ENCODE measurements at regions not wholly inside any gene's neighbourhood (a gene's known extent, or its start where the extent isn't known, plus 50 kb on each side); places are given as distances from the start of the nearest gene placed in this dataset.

DNA sequence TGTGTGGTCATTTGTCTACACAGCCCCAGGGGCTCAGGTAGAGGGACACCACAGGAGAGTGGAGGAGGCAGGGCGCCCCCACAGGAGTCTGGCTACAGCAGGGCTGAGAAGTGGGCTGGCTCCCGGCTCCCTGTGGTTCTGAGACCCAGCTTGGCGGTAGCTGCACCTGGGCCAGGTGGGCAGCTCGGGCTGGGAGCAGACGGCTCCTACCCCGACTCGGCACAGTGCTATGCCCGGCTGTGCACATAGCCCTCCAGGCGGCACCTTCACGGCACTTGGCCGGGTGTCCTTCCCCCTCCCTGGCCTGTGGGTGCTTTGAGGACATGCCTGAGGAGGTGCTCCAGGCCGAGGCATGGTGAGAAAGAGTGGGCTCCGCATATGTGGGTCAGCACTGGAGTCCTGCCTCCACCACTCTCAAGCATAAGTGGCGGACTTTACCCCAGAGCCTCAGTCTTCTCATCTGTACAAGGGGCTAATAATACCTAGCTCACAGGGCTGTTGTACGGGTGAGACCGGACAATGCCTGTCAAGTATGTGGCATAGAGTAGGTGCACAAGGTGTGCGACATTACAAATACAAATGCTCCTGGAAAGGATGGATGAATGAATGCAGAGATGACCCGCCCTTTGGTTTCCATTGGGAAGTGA lies 50.1 kb upstream of the JPH3 start:
- intact Hi-C loops (cut with DNase I) = no loop called here
- 80 to 99% methylated on average over 6 to 10 of the region's 18 CpGs for WGBS, 2 donors

GRCh38 chr16:87551487-87551886 lies 50.8 kb upstream of the JPH3 start:
- intact Hi-C loops (cut with DNase I) = no loop called here
- Histone ChIP-seq H3K9me3 (no peaks in the 10 kb centered on the region), H3K27ac (no peak overlapping the region), H3K36me3 (no peaks in the 10 kb centered on the region), H3K4me1 (no peaks in the 10 kb centered on the region), H3K4me3 (replicated peaks in 1 of 3) (no peak overlapping the region), H3K27me3 (no peaks in the 10 kb centered on the region)
- no peak for DNase-seq
- TF ChIP-seq, protein P1, sequence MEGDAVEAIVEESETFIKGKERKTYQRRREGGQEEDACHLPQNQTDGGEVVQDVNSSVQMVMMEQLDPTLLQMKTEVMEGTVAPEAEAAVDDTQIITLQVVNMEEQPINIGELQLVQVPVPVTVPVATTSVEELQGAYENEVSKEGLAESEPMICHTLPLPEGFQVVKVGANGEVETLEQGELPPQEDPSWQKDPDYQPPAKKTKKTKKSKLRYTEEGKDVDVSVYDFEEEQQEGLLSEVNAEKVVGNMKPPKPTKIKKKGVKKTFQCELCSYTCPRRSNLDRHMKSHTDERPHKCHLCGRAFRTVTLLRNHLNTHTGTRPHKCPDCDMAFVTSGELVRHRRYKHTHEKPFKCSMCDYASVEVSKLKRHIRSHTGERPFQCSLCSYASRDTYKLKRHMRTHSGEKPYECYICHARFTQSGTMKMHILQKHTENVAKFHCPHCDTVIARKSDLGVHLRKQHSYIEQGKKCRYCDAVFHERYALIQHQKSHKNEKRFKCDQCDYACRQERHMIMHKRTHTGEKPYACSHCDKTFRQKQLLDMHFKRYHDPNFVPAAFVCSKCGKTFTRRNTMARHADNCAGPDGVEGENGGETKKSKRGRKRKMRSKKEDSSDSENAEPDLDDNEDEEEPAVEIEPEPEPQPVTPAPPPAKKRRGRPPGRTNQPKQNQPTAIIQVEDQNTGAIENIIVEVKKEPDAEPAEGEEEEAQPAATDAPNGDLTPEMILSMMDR (IDR thresholded peaks at IDR 0.05) = no peak
- TF ChIP-seq POLR2A (IDR thresholded peaks at IDR 0.05) = no peak
- WGBS, 2 donors = 80 to 85% methylated on average over 5 of the region's 5 CpGs

More for the DNA sequence above, 50.1 kb upstream of the JPH3 start:
- Histone ChIP-seq H3K4me3 (replicated peaks in 1 of 3) (no peak overlapping the region), H3K27ac (no peak overlapping the region), H3K9me3 (no peaks in the 10 kb centered on the region), H3K27me3 (no peaks in the 10 kb centered on the region), H3K4me1 (peaks cover 0 to 4% of the 10 kb centered on the region in 2 donors), H3K36me3 (no peaks in the 10 kb centered on the region)
- no peak for DNase-seq
- TF ChIP-seq, protein P1 (IDR thresholded peaks at IDR 0.05) = no peak
- TF ChIP-seq POLR2A (IDR thresholded peaks at IDR 0.05) = no peak

DNA sequence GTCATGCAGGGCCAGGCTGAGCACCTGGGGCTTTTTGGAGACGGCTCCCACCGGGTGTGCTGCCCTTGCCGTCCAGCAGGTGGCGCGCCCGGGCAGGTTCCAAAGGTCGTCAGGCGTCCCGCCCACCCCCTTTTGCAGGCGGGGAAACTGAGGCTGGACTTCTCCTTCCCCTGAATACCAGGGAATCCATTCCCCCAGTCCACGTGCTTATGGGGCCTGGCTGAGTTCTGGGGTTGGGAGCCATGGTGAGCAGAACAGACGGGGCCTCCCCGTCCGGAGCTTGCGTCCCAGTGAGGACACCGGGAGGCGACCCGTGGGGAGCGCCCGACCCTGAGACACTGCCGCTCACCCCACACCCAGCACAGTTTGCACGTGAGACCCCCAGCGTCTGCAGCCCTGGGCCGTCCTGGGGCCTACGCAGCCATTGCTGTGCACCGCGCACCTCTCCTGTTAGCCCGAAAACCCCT lies 51.8 kb upstream of the JPH3 start:
- H3K4me1 ChIP-seq = no peaks in the 10 kb centered on the region
- no peak overlapping the region for H3K4me3 ChIP-seq (replicated peaks in 1 of 3)
- H3K36me3 ChIP-seq = no peaks in the 10 kb centered on the region
- intact Hi-C loops (cut with DNase I) = no loop called here
- H3K27ac ChIP-seq = no peak overlapping the region
- no peaks in the 10 kb centered on the region for H3K9me3 ChIP-seq
- 6 to 48% methylated on average over 7 to 17 of the region's 28 CpGs for WGBS, 2 donors
- H3K27me3 ChIP-seq = no peaks in the 10 kb centered on the region
- peak; percentile 43 to 45 for DNase-seq
- TF ChIP-seq, protein P1 (IDR thresholded peaks at IDR 0.05) = peak; percentile 57 to 92 (median 76)
- no peak for TF ChIP-seq POLR2A (IDR thresholded peaks at IDR 0.05)

- TF ChIP-seq POLR2A (IDR thresholded peaks at IDR 0.05) = no peak
- TF ChIP-seq, protein P1 (IDR thresholded peaks at IDR 0.05) = no peak
- 76 to 80% methylated on average over 31 to 33 of the region's 34 CpGs for WGBS, 2 donors
- no peaks in the 10 kb centered on the region for H3K27me3 ChIP-seq
These were observed 52.4 kb upstream of the JPH3 start for GRCh38 chr16:87549627-87550494.

GRCh38 chr16:87548046-87548445 lies 54.3 kb upstream of the JPH3 start:
- intact Hi-C loops (cut with DNase I) = loop anchor here (5.0 kb wide), 1 partner anchor 224 kb away; no protein-coding TSS in a partner anchor
- no peaks in the 10 kb centered on the region for H3K36me3 ChIP-seq
- no peak overlapping the region for H3K4me3 ChIP-seq (replicated peaks in 1 of 3)
- no peak overlapping the region for H3K27ac ChIP-seq
- 25 to 34% methylated on average over 2 to 3 of the region's 3 CpGs for whole genome bisulfite sequencing, 2 donors
- H3K9me3 ChIP-seq = no peaks in the 10 kb centered on the region
- TF ChIP-seq, protein P1 (IDR thresholded peaks at IDR 0.05) = no peak
- TF ChIP-seq POLR2A (IDR thresholded peaks at IDR 0.05) = no peak
- H3K27me3 ChIP-seq = no peaks in the 10 kb centered on the region
- no peak for DNase-seq
- H3K4me1 ChIP-seq = no peaks in the 10 kb centered on the region

More at GRCh38 chr16:87549627-87550494, 52.4 kb upstream of the JPH3 start:
- Histone ChIP-seq H3K9me3 (no peaks in the 10 kb centered on the region), H3K4me1 (no peaks in the 10 kb centered on the region), H3K27ac (no peak overlapping the region), H3K36me3 (no peaks in the 10 kb centered on the region), H3K4me3 (replicated peaks in 1 of 3) (no peak overlapping the region)
- no peak for DNase-seq
- intact Hi-C loops (cut with DNase I) = loop anchor here (5.0 kb wide), 1 partner anchor 222 kb away; no protein-coding TSS in a partner anchor
